Smooth muscle cell (in vitro differentiated cells): ENCODE measurements at regions not wholly inside any gene's neighbourhood (a gene's known extent, or its start where the extent isn't known, plus 50 kb on each side); places are given as distances from the start of the nearest gene placed in this dataset.

Experiments
- DNase-seq: peaks from one replicate; lab custom pipeline; 2025; ENCODE audit not compliant: unreplicated experiment; lab: John Stamatoyannopoulos, UW
- H2AFZ ChIP-seq: fragments of 200-600 bp; sonication (generic); 2 replicates; pipeline ENCODE4 v1.6.0; 2016; ENCODE audit warnings: antibody characterized with exemption, low read depth, mild to moderate bottlenecking
- H3F3A ChIP-seq: fragments of 200-600 bp; sonication (generic); 2 replicates; pipeline ENCODE4 v1.6.0; 2017; ENCODE audit warnings: antibody characterized with exemption, low read depth
- H3K27ac ChIP-seq: fragments of 200-600 bp; sonication (generic); 2 replicates; pipeline ENCODE4 v1.5.1; 2016; ENCODE audit warnings: low read depth, mild to moderate bottlenecking
- H3K27me3 ChIP-seq: fragments of 200-600 bp; sonication (generic); 2 replicates; pipeline ENCODE4 v1.6.1; 2016; ENCODE audit warnings: low read depth, mild to moderate bottlenecking
- H3K36me3 ChIP-seq: fragments of 200-600 bp; sonication (generic); 2 replicates; pipeline ENCODE4 v1.5.1; 2016; ENCODE audit warnings: low read depth
- H3K4me1 ChIP-seq: fragments of 200-600 bp; sonication (generic); 2 replicates; pipeline ENCODE4 v1.5.1; 2016; ENCODE audit warnings: low read depth
- H3K4me2 ChIP-seq: fragments of 200-600 bp; sonication (generic); 2 replicates; pipeline ENCODE4 v1.6.0; 2016; ENCODE audit warnings: mild to moderate bottlenecking
- H3K4me3 ChIP-seq: fragments of 200-600 bp; sonication (generic); 2 replicates; pipeline ENCODE4 v1.5.1; 2016; ENCODE audit warnings: mild to moderate bottlenecking
- H3K79me2 ChIP-seq: fragments of 200-600 bp; sonication (generic); 2 replicates; pipeline ENCODE4 v1.6.0; 2016; ENCODE audit warnings: low read depth, mild to moderate bottlenecking
- H3K9ac ChIP-seq: fragments of 200-600 bp; sonication (generic); 2 replicates; pipeline ENCODE4 v1.6.0; 2016; ENCODE audit warnings: low read depth
- H3K9me3 ChIP-seq: fragments of 200-600 bp; sonication (generic); replicated peaks from 2 replicates; pipeline ENCODE4 v1.5.1; 2016; ENCODE audit warnings: low read depth
- H4K20me1 ChIP-seq: fragments of 200-600 bp; sonication (generic); 2 replicates; pipeline ENCODE4 v1.6.0; 2016; ENCODE audit warnings: low read depth
- CTCF ChIP-seq: fragments of 200-600 bp; sonication (generic); IDR thresholded peaks from 2 replicates; pipeline ENCODE4 v1.5.1; 2017; ENCODE audit warnings: borderline replicate concordance, mild to moderate bottlenecking, antibody characterized with exemption; ENCODE audit not compliant: insufficient read depth, poor library complexity, severe bottlenecking
- WGBS: methylation state at CpG from one replicate; pipeline ENCODE4 v1.1.7; 2016; ENCODE audit warnings: low lambda C conversion rate; 5-methylcytosine and 5-hydroxymethylcytosine counted together

- no peak overlapping the region for H3K4me3 ChIP-seq
- H3K79me2 ChIP-seq: no peaks in the 10 kb centered on the region
- 87% methylated on average over 2 of the region's 2 CpGs for WGBS
- no peak for DNase-seq
- no peak overlapping the region for H3K4me2 ChIP-seq
- no peak for TF ChIP-seq CTCF
- H4K20me1 ChIP-seq: no peaks in the 10 kb centered on the region
- H3K36me3 ChIP-seq: no peaks in the 10 kb centered on the region
- no peaks in the 10 kb centered on the region for H3K9me3 ChIP-seq
- no peak overlapping the region for H3K27ac ChIP-seq
- no peak overlapping the region for H2AFZ ChIP-seq
- H3K9ac ChIP-seq: no peak overlapping the region
- peaks cover 99% of the 10 kb centered on the region for H3K27me3 ChIP-seq
- peaks cover 20% of the 10 kb centered on the region for H3K4me1 ChIP-seq
- H3F3A ChIP-seq: no peaks in the 10 kb centered on the region
Observed at GRCh38 chr15:96404560-96404959, 74.1 kb downstream of the NR2F2 start.

- Histone ChIP-seq H3K4me2 (no peak overlapping the region), H3K27ac (no peak overlapping the region), H3K27me3 (peaks cover 99% of the 10 kb centered on the region), H3K79me2 (no peaks in the 10 kb centered on the region), H2AFZ (no peak overlapping the region), H3K4me3 (no peak overlapping the region), H4K20me1 (no peaks in the 10 kb centered on the region), H3K36me3 (no peaks in the 10 kb centered on the region), H3K9me3 (no peaks in the 10 kb centered on the region), H3F3A (no peaks in the 10 kb centered on the region), H3K9ac (no peak overlapping the region), H3K4me1 (peaks cover 29% of the 10 kb centered on the region)
- 65% methylated on average over 3 of the region's 3 CpGs for WGBS
- TF ChIP-seq CTCF: no peak
- DNase-seq: no peak
Observed at GRCh38 chr15:96406291-96406690, 75.8 kb downstream of the NR2F2 start.

- Histone ChIP-seq H3K9me3 (no peaks in the 10 kb centered on the region), H3K4me3 (no peak overlapping the region), H3K9ac (no peak overlapping the region), H3K79me2 (no peaks in the 10 kb centered on the region), H3K4me1 (peaks cover 29% of the 10 kb centered on the region), H3K36me3 (no peaks in the 10 kb centered on the region), H2AFZ (no peak overlapping the region), H3K27ac (no peak overlapping the region), H3K27me3 (peaks cover 99% of the 10 kb centered on the region), H3K4me2 (no peak overlapping the region), H3F3A (no peaks in the 10 kb centered on the region), H4K20me1 (no peaks in the 10 kb centered on the region)
- WGBS: 73% methylated on average over 7 of the region's 7 CpGs
- TF ChIP-seq CTCF: no peak
- no peak for DNase-seq
Observed at GRCh38 chr15:96406701-96407100, 76.2 kb downstream of the NR2F2 start.

- Histone ChIP-seq H3K36me3 (no peaks in the 10 kb centered on the region), H3K79me2 (no peaks in the 10 kb centered on the region), H3K9me3 (no peaks in the 10 kb centered on the region), H3K4me2 (no peak overlapping the region), H3K27ac (no peak overlapping the region), H2AFZ (no peak overlapping the region), H3K4me1 (peaks cover 29% of the 10 kb centered on the region), H3K4me3 (no peak overlapping the region), H3K9ac (no peak overlapping the region), H4K20me1 (no peaks in the 10 kb centered on the region), H3F3A (no peaks in the 10 kb centered on the region), H3K27me3 (peaks cover 100% of the 10 kb centered on the region)
- DNase-seq: no peak
- no peak for TF ChIP-seq CTCF
- WGBS: 47% methylated on average over 2 of the region's 2 CpGs
Observed at GRCh38 chr15:96407482-96407881, 77.0 kb downstream of the NR2F2 start.
